HEK293 (cell line): ENCODE measurements at regions not wholly inside any gene's neighbourhood (a gene's known extent, or its start where the extent isn't known, plus 50 kb on each side); places are given as distances from the start of the nearest gene placed in this dataset.

Experiments used
- BCL11A ChIP-seq: fragments of 450-650 bp; formaldehyde crosslinking; IDR thresholded peaks from 2 replicates; pipeline ENCODE4 v1.5.1; 2016; ENCODE audit warnings: low read depth, missing biosample characterization, missing genetic modification characterization
- EGR2 ChIP-seq: fragments of 450-650 bp; formaldehyde crosslinking; IDR thresholded peaks from 2 replicates; pipeline ENCODE4 v1.5.1; 2016; ENCODE audit warnings: low read depth, missing biosample characterization, missing genetic modification characterization
- GLIS1 ChIP-seq: fragments of 450-650 bp; formaldehyde crosslinking; IDR thresholded peaks from 2 replicates; pipeline ENCODE4 v1.5.1; 2016; ENCODE audit warnings: missing biosample characterization, missing genetic modification characterization
- INSM2 ChIP-seq: fragments of 450-650 bp; formaldehyde crosslinking; IDR thresholded peaks from 2 replicates; pipeline ENCODE4 v1.5.1; 2016; ENCODE audit warnings: missing biosample characterization, missing genetic modification characterization
- KLF17 ChIP-seq: fragments of 450-650 bp; formaldehyde crosslinking; IDR thresholded peaks from 2 replicates; pipeline ENCODE4 v1.5.1; 2016; ENCODE audit warnings: missing biosample characterization, missing genetic modification characterization
- KLF9 ChIP-seq: fragments of 450-650 bp; formaldehyde crosslinking; IDR thresholded peaks from 2 replicates; pipeline ENCODE4 v1.5.1; 2016; ENCODE audit warnings: missing biosample characterization, missing genetic modification characterization, low read depth
- PATZ1 ChIP-seq: fragments of 450-650 bp; formaldehyde crosslinking; IDR thresholded peaks from 2 replicates; pipeline ENCODE4 v1.5.1; 2016; ENCODE audit warnings: missing biosample characterization, missing genetic modification characterization
- PRDM6 ChIP-seq: fragments of 450-650 bp; formaldehyde crosslinking; IDR thresholded peaks from 2 replicates; pipeline ENCODE4 v1.5.1; 2017; ENCODE audit warnings: missing biosample characterization, missing genetic modification characterization
- SP7 ChIP-seq: fragments of 450-650 bp; formaldehyde crosslinking; IDR thresholded peaks from 2 replicates; pipeline ENCODE4 v1.5.1; 2016; ENCODE audit warnings: missing biosample characterization, missing genetic modification characterization
- ZBTB1 ChIP-seq: fragments of 450-650 bp; formaldehyde crosslinking; IDR thresholded peaks from 2 replicates; pipeline ENCODE4 v1.5.1; 2016; ENCODE audit warnings: missing biosample characterization, missing genetic modification characterization
- ZEB2 ChIP-seq: fragments of 450-650 bp; formaldehyde crosslinking; IDR thresholded peaks from 2 replicates; pipeline ENCODE4 v1.5.1; 2016; ENCODE audit warnings: missing biosample characterization, missing genetic modification characterization
- ZFP37 ChIP-seq: fragments of 450-650 bp; formaldehyde crosslinking; IDR thresholded peaks from 2 replicates; pipeline ENCODE4 v1.5.1; 2016; ENCODE audit warnings: missing biosample characterization, missing genetic modification characterization
- ZNF10 ChIP-seq: fragments of 450-650 bp; formaldehyde crosslinking; IDR thresholded peaks from 2 replicates; pipeline ENCODE4 v1.5.1; 2017; ENCODE audit warnings: missing biosample characterization, missing genetic modification characterization
- ZNF114 ChIP-seq: fragments of 450-650 bp; formaldehyde crosslinking; IDR thresholded peaks from 2 replicates; pipeline ENCODE4 v1.5.0; 2017; ENCODE audit warnings: missing biosample characterization, missing genetic modification characterization
- ZNF155 ChIP-seq: fragments of 450-650 bp; formaldehyde crosslinking; IDR thresholded peaks from 2 replicates; pipeline ENCODE4 v1.5.1; 2016; ENCODE audit warnings: missing biosample characterization, missing genetic modification characterization
- ZNF24 ChIP-seq: fragments of 450-650 bp; formaldehyde crosslinking; IDR thresholded peaks from 2 replicates; pipeline ENCODE4 v1.5.1; 2016; ENCODE audit warnings: missing biosample characterization, missing genetic modification characterization
- ZNF324 ChIP-seq: fragments of 450-650 bp; formaldehyde crosslinking; IDR thresholded peaks from 2 replicates; pipeline ENCODE4 v1.5.1; 2016; ENCODE audit warnings: missing biosample characterization, missing genetic modification characterization
- ZNF335 ChIP-seq: fragments of 450-650 bp; formaldehyde crosslinking; conservative IDR thresholded peaks from 2 replicates; pipeline ENCODE4 v1.5.1; 2016; ENCODE audit warnings: missing biosample characterization, missing genetic modification characterization
- ZNF366 ChIP-seq: fragments of 450-650 bp; formaldehyde crosslinking; conservative IDR thresholded peaks from 2 replicates; pipeline ENCODE4 v1.5.1; 2016; ENCODE audit warnings: missing biosample characterization, missing genetic modification characterization
- ZNF398 ChIP-seq: fragments of 450-650 bp; formaldehyde crosslinking; IDR thresholded peaks from 2 replicates; pipeline ENCODE4 v1.5.1; 2017; ENCODE audit warnings: missing biosample characterization, missing genetic modification characterization
- ZNF513 ChIP-seq: fragments of 450-650 bp; IDR thresholded peaks from 2 replicates; pipeline ENCODE4 v1.5.1; 2018; ENCODE audit warnings: missing biosample characterization, missing genetic modification characterization
- ZNF585B ChIP-seq: fragments of 450-650 bp; formaldehyde crosslinking; IDR thresholded peaks from 2 replicates; pipeline ENCODE4 v1.5.1; 2016; ENCODE audit warnings: missing biosample characterization, missing genetic modification characterization
- ZNF610 ChIP-seq: fragments of 450-650 bp; formaldehyde crosslinking; IDR thresholded peaks from 2 replicates; pipeline ENCODE4 v1.5.1; 2016; ENCODE audit warnings: missing biosample characterization, missing genetic modification characterization, borderline replicate concordance
- ZNF623 ChIP-seq: fragments of 450-650 bp; formaldehyde crosslinking; IDR thresholded peaks from 2 replicates; pipeline ENCODE4 v1.5.1; 2016; ENCODE audit warnings: missing biosample characterization, missing genetic modification characterization
- ZNF629 ChIP-seq: fragments of 450-650 bp; formaldehyde crosslinking; IDR thresholded peaks from 2 replicates; pipeline ENCODE4 v1.5.1; 2017; ENCODE audit warnings: missing biosample characterization, missing genetic modification characterization
- ZNF843 ChIP-seq: fragments of 450-650 bp; formaldehyde crosslinking; IDR thresholded peaks from 2 replicates; pipeline ENCODE4 v1.5.1; 2016; ENCODE audit warnings: missing biosample characterization, missing genetic modification characterization
- ZSCAN18 ChIP-seq: fragments of 450-650 bp; formaldehyde crosslinking; IDR thresholded peaks from 2 replicates; pipeline ENCODE4 v1.5.1; 2016; ENCODE audit warnings: missing biosample characterization, missing genetic modification characterization
- ZSCAN4 ChIP-seq: fragments of 450-650 bp; formaldehyde crosslinking; IDR thresholded peaks from 2 replicates; pipeline ENCODE4 v1.5.1; 2017; ENCODE audit warnings: missing biosample characterization, missing genetic modification characterization

- peak; percentile 29; the same call in 1 of the 2 replicates for TF ChIP-seq INSM2 (tag by site-specific recombination)
- 0 out of 2 replicates have a peak, but pooled peaks have one; percentile 11 for TF ChIP-seq ZBTB1 (tag by site-specific recombination)
- peak; percentile 84 for TF ChIP-seq ZNF610
- TF ChIP-seq ZNF629 (tag by site-specific recombination): peak; percentile 31; the same call in 1 of the 2 replicates
- TF ChIP-seq ZNF513: 0 out of 2 replicates have a peak, but pooled peaks have one; percentile 30
- peak; percentile 95 for TF ChIP-seq ZNF398 (tag by site-specific recombination)
- TF ChIP-seq ZNF335 (tag by site-specific recombination): peak; percentile 35
- 0 out of 2 replicates have a peak, but pooled peaks have one; percentile 36 for TF ChIP-seq ZSCAN18 (tag by site-specific recombination)
- TF ChIP-seq BCL11A (tag by site-specific recombination): peak; percentile 60; the same call in 1 of the 2 replicates
- TF ChIP-seq ZEB2 (tag by site-specific recombination): peak; percentile 86
- TF ChIP-seq ZNF585B (tag by site-specific recombination): no peak
- TF ChIP-seq ZNF366 (tag by site-specific recombination): peak; percentile 72
- TF ChIP-seq KLF9 (tag by site-specific recombination): 0 out of 2 replicates have a peak, but pooled peaks have one; percentile 25
- TF ChIP-seq KLF17 (tag by site-specific recombination): no peak
- TF ChIP-seq ZNF155: no peak
- peak; percentile 62; the same call in 1 of the 2 replicates for TF ChIP-seq ZNF10 (tag by site-specific recombination)
- TF ChIP-seq ZNF114: no peak
- peak; percentile 32; the same call in 1 of the 2 replicates for TF ChIP-seq ZNF24 (tag by site-specific recombination)
- TF ChIP-seq ZFP37: 0 out of 2 replicates have a peak, but pooled peaks have one; percentile 37
- peak; percentile 84 for TF ChIP-seq ZNF843 (tag by site-specific recombination)
- peak; percentile 59 for TF ChIP-seq PRDM6 (tag by site-specific recombination)
- TF ChIP-seq ZNF324: peak; percentile 87; the same call in 1 of the 2 replicates
- TF ChIP-seq PATZ1 (tag by site-specific recombination): peak; percentile 71
- peak; percentile 41; the same call in 1 of the 2 replicates for TF ChIP-seq EGR2
- 0 out of 2 replicates have a peak, but pooled peaks have one; percentile 53 for TF ChIP-seq ZSCAN4 (tag by site-specific recombination)
- TF ChIP-seq ZNF623 (tag by site-specific recombination): no peak
- TF ChIP-seq SP7 (tag by site-specific recombination): peak; percentile 40; the same call in 1 of the 2 replicates
- TF ChIP-seq GLIS1: peak; percentile 44
These were observed 127.2 kb downstream of the EBLN2 start (continued) for GRCh38 chr3:73188707-73189106.
